SU-DHL-6 (cell line): ENCODE measurements at regions not wholly inside any gene's neighbourhood (a gene's known extent, or its start where the extent isn't known, plus 50 kb on each side); places are given as distances from the start of the nearest gene placed in this dataset.

Experiments
- EZH2phosphoT487 ChIP-seq: fragments of 200-600 bp; sonication (generic), shearing (Covaris generic); conservative IDR thresholded peaks from 2 replicates; pipeline ENCODE4 v1.6.1; 2018; ENCODE audit warnings: mild to moderate bottlenecking, antibody characterized with exemption, low read length, moderate library complexity, mixed read lengths
- TF ChIP-seq, protein P1 (sequence below): fragments of 200-600 bp; sonication (generic); IDR thresholded peaks from one replicate; pipeline ENCODE4 v1.5.1; 2017; ENCODE audit warnings: antibody characterized with exemption, mild to moderate bottlenecking, low read length, moderate library complexity; ENCODE audit not compliant: insufficient read depth, poor library complexity, severe bottlenecking

DNA sequence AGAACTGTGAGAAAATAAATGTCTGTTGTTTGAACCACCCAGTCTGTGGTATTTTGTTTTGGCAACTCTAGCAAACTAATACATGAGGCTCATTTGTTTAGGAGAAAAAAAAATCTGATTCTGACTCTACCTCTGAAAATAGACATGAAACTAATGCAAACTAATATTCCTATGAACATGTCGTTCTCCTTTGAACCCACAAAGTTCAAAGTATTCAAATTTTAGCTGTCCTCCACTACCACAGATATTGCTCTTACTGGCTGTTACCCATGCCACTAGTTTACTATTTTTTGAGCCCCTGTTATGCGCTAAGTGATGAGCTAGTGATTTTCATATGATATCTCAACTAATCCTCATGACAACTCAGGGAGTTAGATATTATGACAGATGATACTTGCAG is 58.8 kb upstream of the ZNF804B start:
- TF ChIP-seq, protein P1, sequence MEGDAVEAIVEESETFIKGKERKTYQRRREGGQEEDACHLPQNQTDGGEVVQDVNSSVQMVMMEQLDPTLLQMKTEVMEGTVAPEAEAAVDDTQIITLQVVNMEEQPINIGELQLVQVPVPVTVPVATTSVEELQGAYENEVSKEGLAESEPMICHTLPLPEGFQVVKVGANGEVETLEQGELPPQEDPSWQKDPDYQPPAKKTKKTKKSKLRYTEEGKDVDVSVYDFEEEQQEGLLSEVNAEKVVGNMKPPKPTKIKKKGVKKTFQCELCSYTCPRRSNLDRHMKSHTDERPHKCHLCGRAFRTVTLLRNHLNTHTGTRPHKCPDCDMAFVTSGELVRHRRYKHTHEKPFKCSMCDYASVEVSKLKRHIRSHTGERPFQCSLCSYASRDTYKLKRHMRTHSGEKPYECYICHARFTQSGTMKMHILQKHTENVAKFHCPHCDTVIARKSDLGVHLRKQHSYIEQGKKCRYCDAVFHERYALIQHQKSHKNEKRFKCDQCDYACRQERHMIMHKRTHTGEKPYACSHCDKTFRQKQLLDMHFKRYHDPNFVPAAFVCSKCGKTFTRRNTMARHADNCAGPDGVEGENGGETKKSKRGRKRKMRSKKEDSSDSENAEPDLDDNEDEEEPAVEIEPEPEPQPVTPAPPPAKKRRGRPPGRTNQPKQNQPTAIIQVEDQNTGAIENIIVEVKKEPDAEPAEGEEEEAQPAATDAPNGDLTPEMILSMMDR, result no peak
- no peak for TF ChIP-seq EZH2phosphoT487
